Vagina (tissue), 2 donors: ENCODE measurements at regions not wholly inside any gene's neighbourhood (a gene's known extent, or its start where the extent isn't known, plus 50 kb on each side); places are given as distances from the start of the nearest gene placed in this dataset.

Experiments
- DNase-seq, 2 donors: peaks; one replicate each; pipeline ENCODE4 v3.0.0-alpha.2; 2017; ENCODE audit errors: extremely low spot score in 2 of 2
- H3K27ac ChIP-seq: fragments of 200-600 bp; sonication (generic); one replicate; pipeline ENCODE4 v1.5.1; 2019
- H3K27me3 ChIP-seq: fragments of 200-600 bp; sonication (generic); one replicate; pipeline ENCODE4 v1.5.1; 2019
- H3K36me3 ChIP-seq, 2 donors: fragments of 200-600 bp; sonication (generic); one replicate each; pipeline ENCODE4 v1.5.1; 2017 to 2019
- H3K4me1 ChIP-seq: fragments of 200-600 bp; sonication (generic); one replicate; pipeline ENCODE4 v1.5.1; 2019
- H3K4me3 ChIP-seq, 2 donors: fragments of 200-600 bp; sonication (generic); 1 replicate in 1 of 2; 2 replicates in 1 of 2; pipeline ENCODE4 v1.5.1; 2016 to 2019
- H3K9me3 ChIP-seq: fragments of 200-600 bp; sonication (generic); one replicate; pipeline ENCODE4 v1.5.1; 2019
- POLR2A ChIP-seq, 2 donors: fragments of 450-650 bp; IDR thresholded peaks; one replicate each; pipeline ENCODE4 v1.6.1; 2017; ENCODE audit warnings: antibody characterized with exemption in 2 of 2, mild to moderate bottlenecking in 2 of 2, moderate library complexity in 2 of 2
- POLR2AphosphoS5 ChIP-seq, 2 donors: sonication (generic); formaldehyde crosslinking; IDR thresholded peaks; one replicate each; pipeline ENCODE4 v1.9.0; 2017; ENCODE audit warnings: antibody characterized with exemption in 2 of 2, mild to moderate bottlenecking in 2 of 2, low read depth in 1 of 2; ENCODE audit not compliant: insufficient read depth in 1 of 2
- intact Hi-C: fragments of 100-400 bp; cut with DNase I; formaldehyde crosslinking; loops from one replicate; pipeline ENCODE4 v1.15.1; 2023
- TF ChIP-seq, protein P1 (sequence below), 3 experiments: fragments of 450-650 bp in 2 of 3; fragments of 200-600 bp in 1 of 3; sonication (generic) in 1 of 3; IDR thresholded peaks; one replicate each; pipeline ENCODE4 v1.5.1; 2017 to 2019; ENCODE audit warnings: antibody characterized with exemption in 3 of 3, mild to moderate bottlenecking in 2 of 3, moderate library complexity in 2 of 3

- no peaks in the 10 kb centered on the region for H3K36me3 ChIP-seq
- no peak overlapping the region for H3K27ac ChIP-seq
- no peaks in the 10 kb centered on the region for H3K9me3 ChIP-seq
- TF ChIP-seq, protein P1, sequence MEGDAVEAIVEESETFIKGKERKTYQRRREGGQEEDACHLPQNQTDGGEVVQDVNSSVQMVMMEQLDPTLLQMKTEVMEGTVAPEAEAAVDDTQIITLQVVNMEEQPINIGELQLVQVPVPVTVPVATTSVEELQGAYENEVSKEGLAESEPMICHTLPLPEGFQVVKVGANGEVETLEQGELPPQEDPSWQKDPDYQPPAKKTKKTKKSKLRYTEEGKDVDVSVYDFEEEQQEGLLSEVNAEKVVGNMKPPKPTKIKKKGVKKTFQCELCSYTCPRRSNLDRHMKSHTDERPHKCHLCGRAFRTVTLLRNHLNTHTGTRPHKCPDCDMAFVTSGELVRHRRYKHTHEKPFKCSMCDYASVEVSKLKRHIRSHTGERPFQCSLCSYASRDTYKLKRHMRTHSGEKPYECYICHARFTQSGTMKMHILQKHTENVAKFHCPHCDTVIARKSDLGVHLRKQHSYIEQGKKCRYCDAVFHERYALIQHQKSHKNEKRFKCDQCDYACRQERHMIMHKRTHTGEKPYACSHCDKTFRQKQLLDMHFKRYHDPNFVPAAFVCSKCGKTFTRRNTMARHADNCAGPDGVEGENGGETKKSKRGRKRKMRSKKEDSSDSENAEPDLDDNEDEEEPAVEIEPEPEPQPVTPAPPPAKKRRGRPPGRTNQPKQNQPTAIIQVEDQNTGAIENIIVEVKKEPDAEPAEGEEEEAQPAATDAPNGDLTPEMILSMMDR (IDR thresholded peaks at IDR 0.05), result no peak
- TF ChIP-seq POLR2AphosphoS5 (IDR thresholded peaks at IDR 0.05; ENCODE audit: insufficient read depth in 1 of 2, low read depth in 1 of 2), result no peak
- TF ChIP-seq POLR2A (IDR thresholded peaks at IDR 0.05), result no peak
- no peak overlapping the region for H3K4me3 ChIP-seq
- H3K27me3 ChIP-seq, result no peaks in the 10 kb centered on the region
- no peak for DNase-seq
- intact Hi-C loops, result no loop called here
- no peaks in the 10 kb centered on the region for H3K4me1 ChIP-seq
Measured at GRCh38 chr2:142445551-142446072, 314.8 kb upstream of the LRP1B start.

DNA sequence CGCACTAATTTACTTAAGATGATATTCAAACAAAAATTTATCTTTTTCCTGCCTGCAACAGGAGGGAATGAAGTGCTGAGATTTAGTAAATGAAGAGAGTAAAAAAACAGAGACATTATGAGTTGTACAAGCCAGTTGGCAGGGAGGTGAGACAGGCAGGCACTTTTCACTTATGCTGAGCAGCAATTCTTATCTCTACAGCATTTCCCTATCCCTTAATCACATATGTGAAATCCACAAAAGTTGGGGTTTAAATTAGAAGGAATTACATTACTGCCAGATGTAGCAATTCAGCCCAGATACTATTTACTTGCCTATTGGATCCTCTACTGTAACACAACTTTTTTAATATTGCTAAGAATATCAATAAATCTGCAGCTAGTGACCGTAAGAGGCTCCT lies 314.2 kb upstream of the LRP1B start:
- no peak overlapping the region for H3K4me3 ChIP-seq
- no peaks in the 10 kb centered on the region for H3K27me3 ChIP-seq
- TF ChIP-seq POLR2AphosphoS5 (IDR thresholded peaks at IDR 0.05; ENCODE audit: insufficient read depth in 1 of 2, low read depth in 1 of 2), result no peak
- TF ChIP-seq, protein P1 (IDR thresholded peaks at IDR 0.05), result no peak
- TF ChIP-seq POLR2A (IDR thresholded peaks at IDR 0.05), result no peak
- no peaks in the 10 kb centered on the region for H3K9me3 ChIP-seq
- DNase-seq, result no peak
- no peaks in the 10 kb centered on the region for H3K4me1 ChIP-seq
- no peak overlapping the region for H3K27ac ChIP-seq
- intact Hi-C loops, result no loop called here
- no peaks in the 10 kb centered on the region for H3K36me3 ChIP-seq

- no peak for DNase-seq
- TF ChIP-seq POLR2A (IDR thresholded peaks at IDR 0.05), result no peak
- TF ChIP-seq POLR2AphosphoS5 (IDR thresholded peaks at IDR 0.05; ENCODE audit: insufficient read depth in 1 of 2, low read depth in 1 of 2), result no peak
- TF ChIP-seq, protein P1 (IDR thresholded peaks at IDR 0.05), result no peak
- Histone ChIP-seq H3K27me3 (no peaks in the 10 kb centered on the region), H3K27ac (no peak overlapping the region), H3K36me3 (no peaks in the 10 kb centered on the region), H3K4me3 (no peak overlapping the region), H3K4me1 (no peaks in the 10 kb centered on the region), H3K9me3 (no peaks in the 10 kb centered on the region)
- intact Hi-C loops, result no loop called here
Measured at GRCh38 chr2:142435847-142436246, 305.0 kb upstream of the LRP1B start.

- TF ChIP-seq POLR2A (IDR thresholded peaks at IDR 0.05) (no peak), POLR2AphosphoS5 (IDR thresholded peaks at IDR 0.05; ENCODE audit: insufficient read depth in 1 of 2, low read depth in 1 of 2) (no peak)
- TF ChIP-seq, protein P1 (IDR thresholded peaks at IDR 0.05), result no peak
- Histone ChIP-seq H3K27me3 (no peaks in the 10 kb centered on the region), H3K36me3 (no peaks in the 10 kb centered on the region)
Measured at GRCh38 chr2:142426064-142426463, 295.2 kb upstream of the LRP1B start.

GRCh38 chr2:142425551-142425950 lies 294.7 kb upstream of the LRP1B start:
- H3K27ac ChIP-seq, result no peak overlapping the region
- H3K9me3 ChIP-seq, result no peaks in the 10 kb centered on the region
- no peaks in the 10 kb centered on the region for H3K36me3 ChIP-seq
- H3K4me1 ChIP-seq, result no peaks in the 10 kb centered on the region
- no peak for TF ChIP-seq POLR2AphosphoS5 (IDR thresholded peaks at IDR 0.05; ENCODE audit: insufficient read depth in 1 of 2, low read depth in 1 of 2)
- no peak for TF ChIP-seq POLR2A (IDR thresholded peaks at IDR 0.05)
- TF ChIP-seq, protein P1 (IDR thresholded peaks at IDR 0.05), result no peak
- DNase-seq, result no peak
- intact Hi-C loops, result no loop called here
- no peak overlapping the region for H3K4me3 ChIP-seq
- no peaks in the 10 kb centered on the region for H3K27me3 ChIP-seq

More at GRCh38 chr2:142426064-142426463, 295.2 kb upstream of the LRP1B start:
- Histone ChIP-seq H3K4me3 (no peak overlapping the region), H3K9me3 (no peaks in the 10 kb centered on the region), H3K27ac (no peak overlapping the region), H3K4me1 (no peaks in the 10 kb centered on the region)
- no peak for DNase-seq
- intact Hi-C loops, result no loop called here
